ENCODE measurements at regions not wholly inside any gene's neighbourhood (a gene's known extent, or its start where the extent isn't known, plus 50 kb on each side); places are given as distances from the start of the nearest gene placed in this dataset.

- Histone ChIP-seq H3K4me1 (no peaks in the 10 kb centered on the region), H3K4me3 (no peak overlapping the region), H3K9me3 (no peaks in the 10 kb centered on the region), H3K36me3 (no peaks in the 10 kb centered on the region), H3K27me3 (no peaks in the 10 kb centered on the region), H3K27ac (no peak overlapping the region)
- DNase-seq (ENCODE audit: extremely low spot score in 2 of 2) = no peak
- TF ChIP-seq POLR2AphosphoS5 (IDR thresholded peaks at IDR 0.05; ENCODE audit: insufficient read depth in 1 of 2, low read depth in 1 of 2) (no peak), POLR2A (IDR thresholded peaks at IDR 0.05) (no peak)
- TF ChIP-seq, protein P1, sequence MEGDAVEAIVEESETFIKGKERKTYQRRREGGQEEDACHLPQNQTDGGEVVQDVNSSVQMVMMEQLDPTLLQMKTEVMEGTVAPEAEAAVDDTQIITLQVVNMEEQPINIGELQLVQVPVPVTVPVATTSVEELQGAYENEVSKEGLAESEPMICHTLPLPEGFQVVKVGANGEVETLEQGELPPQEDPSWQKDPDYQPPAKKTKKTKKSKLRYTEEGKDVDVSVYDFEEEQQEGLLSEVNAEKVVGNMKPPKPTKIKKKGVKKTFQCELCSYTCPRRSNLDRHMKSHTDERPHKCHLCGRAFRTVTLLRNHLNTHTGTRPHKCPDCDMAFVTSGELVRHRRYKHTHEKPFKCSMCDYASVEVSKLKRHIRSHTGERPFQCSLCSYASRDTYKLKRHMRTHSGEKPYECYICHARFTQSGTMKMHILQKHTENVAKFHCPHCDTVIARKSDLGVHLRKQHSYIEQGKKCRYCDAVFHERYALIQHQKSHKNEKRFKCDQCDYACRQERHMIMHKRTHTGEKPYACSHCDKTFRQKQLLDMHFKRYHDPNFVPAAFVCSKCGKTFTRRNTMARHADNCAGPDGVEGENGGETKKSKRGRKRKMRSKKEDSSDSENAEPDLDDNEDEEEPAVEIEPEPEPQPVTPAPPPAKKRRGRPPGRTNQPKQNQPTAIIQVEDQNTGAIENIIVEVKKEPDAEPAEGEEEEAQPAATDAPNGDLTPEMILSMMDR (IDR thresholded peaks at IDR 0.05) = no peak
- intact Hi-C loops (cut with DNase I) = no loop called here
These were observed 51.0 kb upstream of the PIP5K1B start for GRCh38 chr9:68654075-68654474.

All from vagina (tissue), 2 donors.